Karpas-422 (cell line): ENCODE measurements at regions not wholly inside any gene's neighbourhood (a gene's known extent, or its start where the extent isn't known, plus 50 kb on each side); places are given as distances from the start of the nearest gene placed in this dataset.

Experiments
- DNase-seq: peaks from one replicate; pipeline ENCODE4 v3.0.0-alpha.2; 2015
- H2AFZ ChIP-seq: fragments of 200-600 bp; sonication (generic); 2 replicates; pipeline ENCODE4 v1.6.1; 2014; ENCODE audit warnings: antibody characterized with exemption, low read length, mixed read lengths
- H3K27ac ChIP-seq: fragments of 200-600 bp; sonication (generic); 2 replicates; pipeline ENCODE4 v1.5.1; 2014; ENCODE audit warnings: mild to moderate bottlenecking, low read length, moderate library complexity
- H3K27me3 ChIP-seq: fragments of 200-600 bp; sonication (generic); 2 replicates; pipeline ENCODE4 v1.6.1; 2014; ENCODE audit warnings: low read length, mixed read lengths
- H3K36me3 ChIP-seq: fragments of 200-600 bp; sonication (generic); 2 replicates; pipeline ENCODE4 v1.6.1; 2014; ENCODE audit warnings: low read length, mixed read lengths; ENCODE audit not compliant: insufficient read depth
- H3K4me1 ChIP-seq: fragments of 200-600 bp; sonication (generic); 2 replicates; pipeline ENCODE4 v1.6.1; 2014; ENCODE audit warnings: mild to moderate bottlenecking, low read length, mixed read lengths
- H3K4me2 ChIP-seq: fragments of 200-600 bp; sonication (generic); 2 replicates; pipeline ENCODE4 v1.6.1; 2014; ENCODE audit warnings: low read length, low read depth, mild to moderate bottlenecking; ENCODE audit not compliant: poor library complexity, severe bottlenecking
- H3K4me3 ChIP-seq: fragments of 200-600 bp; sonication (generic); 2 replicates; pipeline ENCODE4 v1.5.1; 2014; ENCODE audit warnings: mild to moderate bottlenecking, antibody characterized with exemption, low read length, mixed read lengths
- H3K79me2 ChIP-seq: fragments of 200-600 bp; sonication (generic); 2 replicates; pipeline ENCODE4 v1.6.1; 2014; ENCODE audit warnings: mild to moderate bottlenecking, low read length, mixed read lengths
- H3K9ac ChIP-seq: fragments of 200-600 bp; sonication (generic); 2 replicates; pipeline ENCODE4 v1.6.0; 2014; ENCODE audit warnings: low read length
- H3K9me2 ChIP-seq: fragments of 200-600 bp; sonication (generic), shearing (Covaris generic); replicated peaks from 2 replicates; pipeline ENCODE4 v1.6.0; 2014; ENCODE audit warnings: mild to moderate bottlenecking, low read length, moderate library complexity; ENCODE audit not compliant: insufficient read depth
- H3K9me3 ChIP-seq: fragments of 300-700, 200-600 bp; sonication (generic); 2 replicates; pipeline ENCODE4 v1.6.1; 2014; ENCODE audit warnings: low read length, mixed read lengths
- H4K20me1 ChIP-seq: fragments of 200-600 bp; sonication (generic); 2 replicates; pipeline ENCODE4 v1.6.1; 2014; ENCODE audit warnings: mild to moderate bottlenecking, antibody characterized with exemption, low read length, low read depth; ENCODE audit not compliant: insufficient read depth

- no peak overlapping the region for H3K4me2 ChIP-seq
- no peaks in the 10 kb centered on the region for H3K4me1 ChIP-seq
- H3K4me3 ChIP-seq: no peak overlapping the region
- H3K27ac ChIP-seq: no peak overlapping the region
- H3K9me3 ChIP-seq: peaks cover 21% of the 10 kb centered on the region
- no peak for DNase-seq
- H2AFZ ChIP-seq: no peak overlapping the region
- no peak overlapping the region for H3K9ac ChIP-seq
- H3K79me2 ChIP-seq: no peaks in the 10 kb centered on the region
- no peaks in the 10 kb centered on the region for H3K36me3 ChIP-seq
- no peaks in the 10 kb centered on the region for H4K20me1 ChIP-seq
- no peaks in the 10 kb centered on the region for H3K9me2 ChIP-seq
- no peaks in the 10 kb centered on the region for H3K27me3 ChIP-seq
Observed at GRCh38 chr6:164845773-164846172, 463.6 kb downstream of the C6orf118 start.

GRCh38 chr6:164842085-164842484 lies 467.3 kb downstream of the C6orf118 start:
- Histone ChIP-seq H2AFZ (no peak overlapping the region), H3K27me3 (no peaks in the 10 kb centered on the region), H3K36me3 (no peaks in the 10 kb centered on the region), H3K79me2 (no peaks in the 10 kb centered on the region), H3K4me3 (no peak overlapping the region), H3K9ac (no peak overlapping the region), H3K4me1 (no peaks in the 10 kb centered on the region), H3K9me3 (peaks cover 36% of the 10 kb centered on the region), H4K20me1 (no peaks in the 10 kb centered on the region), H3K4me2 (no peak overlapping the region), H3K9me2 (no peaks in the 10 kb centered on the region), H3K27ac (no peak overlapping the region)
- DNase-seq: no peak

- H3K4me1 ChIP-seq: no peaks in the 10 kb centered on the region
- no peak overlapping the region for H3K9ac ChIP-seq
- no peaks in the 10 kb centered on the region for H3K9me2 ChIP-seq
- no peak overlapping the region for H3K4me2 ChIP-seq
- H3K27me3 ChIP-seq: no peaks in the 10 kb centered on the region
- no peaks in the 10 kb centered on the region for H4K20me1 ChIP-seq
- no peak overlapping the region for H3K4me3 ChIP-seq
- DNase-seq: no peak
- H3K27ac ChIP-seq: no peak overlapping the region
- H2AFZ ChIP-seq: no peak overlapping the region
- no peaks in the 10 kb centered on the region for H3K36me3 ChIP-seq
- peaks cover 37% of the 10 kb centered on the region for H3K9me3 ChIP-seq
- no peaks in the 10 kb centered on the region for H3K79me2 ChIP-seq
Observed at GRCh38 chr6:164838068-164838615, 471.3 kb downstream of the C6orf118 start.

- Histone ChIP-seq H3K9me2 (no peaks in the 10 kb centered on the region), H2AFZ (no peak overlapping the region), H3K9ac (no peak overlapping the region), H3K4me2 (no peak overlapping the region), H3K79me2 (no peaks in the 10 kb centered on the region), H3K36me3 (no peaks in the 10 kb centered on the region), H3K27ac (no peak overlapping the region), H3K9me3 (peaks cover 45% of the 10 kb centered on the region), H4K20me1 (no peaks in the 10 kb centered on the region), H3K4me3 (no peak overlapping the region), H3K4me1 (no peaks in the 10 kb centered on the region), H3K27me3 (no peaks in the 10 kb centered on the region)
- no peak for DNase-seq
Observed at GRCh38 chr6:164836486-164836885, 472.9 kb downstream of the C6orf118 start.

- no peak overlapping the region for H3K9ac ChIP-seq
- H3K4me1 ChIP-seq: no peaks in the 10 kb centered on the region
- no peaks in the 10 kb centered on the region for H3K27me3 ChIP-seq
- H3K27ac ChIP-seq: no peak overlapping the region
- no peaks in the 10 kb centered on the region for H3K79me2 ChIP-seq
- H4K20me1 ChIP-seq: no peaks in the 10 kb centered on the region
- H3K4me3 ChIP-seq: no peak overlapping the region
- H2AFZ ChIP-seq: no peak overlapping the region
- H3K4me2 ChIP-seq: no peak overlapping the region
- no peaks in the 10 kb centered on the region for H3K36me3 ChIP-seq
- no peaks in the 10 kb centered on the region for H3K9me2 ChIP-seq
- DNase-seq: no peak
- H3K9me3 ChIP-seq: peaks cover 25% of the 10 kb centered on the region
Observed at GRCh38 chr6:164832410-164832809, 477.0 kb downstream of the C6orf118 start.

GRCh38 chr6:164827537-164827936 lies 481.9 kb downstream of the C6orf118 start:
- H3K9me3 ChIP-seq: peaks cover 8% of the 10 kb centered on the region
- no peak overlapping the region for H3K9ac ChIP-seq
- no peak overlapping the region for H3K4me3 ChIP-seq
- H3K9me2 ChIP-seq: no peaks in the 10 kb centered on the region
- H3K36me3 ChIP-seq: no peaks in the 10 kb centered on the region
- H4K20me1 ChIP-seq: no peaks in the 10 kb centered on the region
- H3K79me2 ChIP-seq: no peaks in the 10 kb centered on the region
- no peak for DNase-seq
- H3K4me1 ChIP-seq: no peaks in the 10 kb centered on the region
- no peak overlapping the region for H3K4me2 ChIP-seq
- H3K27me3 ChIP-seq: no peaks in the 10 kb centered on the region
- no peak overlapping the region for H2AFZ ChIP-seq
- no peak overlapping the region for H3K27ac ChIP-seq

GRCh38 chr6:164826831-164827468 lies 482.5 kb downstream of the C6orf118 start:
- H3K36me3 ChIP-seq: no peaks in the 10 kb centered on the region
- no peak for DNase-seq
- no peaks in the 10 kb centered on the region for H3K79me2 ChIP-seq
- H3K27ac ChIP-seq: no peak overlapping the region
- no peak overlapping the region for H3K9ac ChIP-seq
- H3K27me3 ChIP-seq: no peaks in the 10 kb centered on the region
- no peak overlapping the region for H3K4me2 ChIP-seq
- H3K9me2 ChIP-seq: no peaks in the 10 kb centered on the region
- no peak overlapping the region for H2AFZ ChIP-seq
- no peak overlapping the region for H3K4me3 ChIP-seq
- H4K20me1 ChIP-seq: no peaks in the 10 kb centered on the region
- peaks cover 5% of the 10 kb centered on the region for H3K9me3 ChIP-seq
- H3K4me1 ChIP-seq: no peaks in the 10 kb centered on the region

GRCh38 chr6:164825386-164825785 lies 484.0 kb downstream of the C6orf118 start:
- H3K79me2 ChIP-seq: no peaks in the 10 kb centered on the region
- no peak overlapping the region for H3K27ac ChIP-seq
- no peak for DNase-seq
- no peaks in the 10 kb centered on the region for H3K4me1 ChIP-seq
- no peaks in the 10 kb centered on the region for H3K36me3 ChIP-seq
- H3K4me3 ChIP-seq: no peak overlapping the region
- no peak overlapping the region for H3K9ac ChIP-seq
- peaks cover 6% of the 10 kb centered on the region for H3K9me3 ChIP-seq
- H2AFZ ChIP-seq: no peak overlapping the region
- H4K20me1 ChIP-seq: no peaks in the 10 kb centered on the region
- H3K9me2 ChIP-seq: no peaks in the 10 kb centered on the region
- H3K27me3 ChIP-seq: no peaks in the 10 kb centered on the region
- no peak overlapping the region for H3K4me2 ChIP-seq
